HepG2 (cell line): ENCODE measurements at regions not wholly inside any gene's neighbourhood (a gene's known extent, or its start where the extent isn't known, plus 50 kb on each side); places are given as distances from the start of the nearest gene placed in this dataset.

ENCODE experiments used
- ARID4A ChIP-seq: sonication (generic); formaldehyde crosslinking; IDR thresholded peaks from 2 replicates; pipeline ENCODE4 v1.5.0; 2020; ENCODE audit warnings: mild to moderate bottlenecking, missing genetic modification reagents, borderline replicate concordance
- CBX5 ChIP-seq: sonication (generic); formaldehyde crosslinking; IDR thresholded peaks from 2 replicates; pipeline ENCODE4 v1.4.0; 2020; ENCODE audit warnings: missing genetic modification reagents, borderline replicate concordance
- CREM ChIP-seq, 2 experiments: sonication (generic) in 1 of 2; formaldehyde crosslinking in 1 of 2; IDR thresholded peaks; 2 replicates each; pipeline versions ENCODE4 v1.4.0 to v1.6.1; 2016 to 2020; ENCODE audit warnings: antibody characterized with exemption in 1 of 2, mild to moderate bottlenecking in 1 of 2, missing genetic modification reagents in 1 of 2
- EHMT2 ChIP-seq: fragments of 200-600 bp; sonication (generic); IDR thresholded peaks from 2 replicates; pipeline ENCODE4 v1.7.0; 2017; ENCODE audit warnings: antibody characterized with exemption, low read depth, low read length, borderline replicate concordance
- EP300 ChIP-seq, 3 experiments: sonication (generic) in 1 of 3; formaldehyde crosslinking in 1 of 3; IDR thresholded peaks; 2 replicates each; pipeline versions ENCODE4 v1.5.1 to v1.6.1; 2011 to 2020; ENCODE audit warnings: low read depth in 2 of 3, low read length in 2 of 3, borderline replicate concordance in 1 of 3, improper control_type of control experiment in 1 of 3, mild to moderate bottlenecking in 1 of 3, missing genetic modification reagents in 1 of 3, moderate library complexity in 1 of 3
- HMGXB3 ChIP-seq: sonication (generic); formaldehyde crosslinking; IDR thresholded peaks from 2 replicates; pipeline ENCODE4 v1.4.0; 2020; ENCODE audit warnings: missing genetic modification reagents, borderline replicate concordance
- MEF2D ChIP-seq: sonication (generic); formaldehyde crosslinking; IDR thresholded peaks from 2 replicates; pipeline ENCODE4 v1.5.1; 2020; ENCODE audit warnings: mild to moderate bottlenecking, missing genetic modification reagents
- NR3C1 ChIP-seq: sonication (generic); formaldehyde crosslinking; IDR thresholded peaks from 2 replicates; pipeline ENCODE4 v1.4.0; 2020; ENCODE audit warnings: missing genetic modification reagents
- PHF5A ChIP-seq: IDR thresholded peaks from one replicate; pipeline ENCODE4 v1.6.1; 2018; ENCODE audit warnings: low read depth, missing genetic modification reagents; ENCODE audit not compliant: unreplicated experiment
- RBFOX2 ChIP-seq: fragments of 200-400 bp; formaldehyde crosslinking; IDR thresholded peaks from 2 replicates; pipeline ENCODE4 v1.6.1; 2017; ENCODE audit warnings: low read depth, mild to moderate bottlenecking, low read length
- RNF219 ChIP-seq: sonication (generic); formaldehyde crosslinking; IDR thresholded peaks from 2 replicates; pipeline ENCODE4 v1.5.0; 2020; ENCODE audit warnings: mild to moderate bottlenecking, missing genetic modification reagents
- ZBTB7B ChIP-seq: sonication (generic); formaldehyde crosslinking; IDR thresholded peaks from 2 replicates; pipeline ENCODE4 v1.4.0; 2020; ENCODE audit warnings: missing genetic modification reagents
- ZFP82 ChIP-seq: sonication (generic); formaldehyde crosslinking; IDR thresholded peaks from 2 replicates; pipeline ENCODE4 v1.5.1; 2020; ENCODE audit warnings: mild to moderate bottlenecking, missing genetic modification reagents, borderline replicate concordance
- ZNF17 ChIP-seq: sonication (generic); formaldehyde crosslinking; IDR thresholded peaks from 2 replicates; pipeline ENCODE4 v1.5.0; 2020; ENCODE audit warnings: mild to moderate bottlenecking, missing genetic modification reagents
- TF ChIP-seq, protein P1 (sequence below): sonication (generic); formaldehyde crosslinking; IDR thresholded peaks from 2 replicates; pipeline ENCODE4 v1.4.0; 2020; ENCODE audit warnings: mild to moderate bottlenecking, missing genetic modification reagents

- 0 out of 2 replicates have a peak, but pooled peaks have one; percentile 36 for TF ChIP-seq HMGXB3 (CRISPR knock-in tag)
- TF ChIP-seq MEF2D (CRISPR knock-in tag): peak; percentile 78
- TF ChIP-seq, protein P1, sequence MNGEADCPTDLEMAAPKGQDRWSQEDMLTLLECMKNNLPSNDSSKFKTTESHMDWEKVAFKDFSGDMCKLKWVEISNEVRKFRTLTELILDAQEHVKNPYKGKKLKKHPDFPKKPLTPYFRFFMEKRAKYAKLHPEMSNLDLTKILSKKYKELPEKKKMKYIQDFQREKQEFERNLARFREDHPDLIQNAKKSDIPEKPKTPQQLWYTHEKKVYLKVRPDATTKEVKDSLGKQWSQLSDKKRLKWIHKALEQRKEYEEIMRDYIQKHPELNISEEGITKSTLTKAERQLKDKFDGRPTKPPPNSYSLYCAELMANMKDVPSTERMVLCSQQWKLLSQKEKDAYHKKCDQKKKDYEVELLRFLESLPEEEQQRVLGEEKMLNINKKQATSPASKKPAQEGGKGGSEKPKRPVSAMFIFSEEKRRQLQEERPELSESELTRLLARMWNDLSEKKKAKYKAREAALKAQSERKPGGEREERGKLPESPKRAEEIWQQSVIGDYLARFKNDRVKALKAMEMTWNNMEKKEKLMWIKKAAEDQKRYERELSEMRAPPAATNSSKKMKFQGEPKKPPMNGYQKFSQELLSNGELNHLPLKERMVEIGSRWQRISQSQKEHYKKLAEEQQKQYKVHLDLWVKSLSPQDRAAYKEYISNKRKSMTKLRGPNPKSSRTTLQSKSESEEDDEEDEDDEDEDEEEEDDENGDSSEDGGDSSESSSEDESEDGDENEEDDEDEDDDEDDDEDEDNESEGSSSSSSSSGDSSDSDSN (CRISPR knock-in tag): no peak
- no peak for TF ChIP-seq ZNF17
- TF ChIP-seq EHMT2: no peak
- peak; percentile 69 for TF ChIP-seq RBFOX2
- peak; percentile 93; the same call in 1 of the 2 replicates for TF ChIP-seq CBX5 (CRISPR knock-in tag)
- TF ChIP-seq EP300 (IDR thresholded peaks at IDR 0.05; ENCODE audit: low read depth in 2 of 2, low read length in 2 of 2): peak; percentile 72 to 99
- TF ChIP-seq EP300 (CRISPR knock-in tag; IDR thresholded peaks at IDR 0.05; ENCODE audit: borderline replicate concordance): peak; percentile 93
- peak; percentile 97 for TF ChIP-seq ZBTB7B (CRISPR knock-in tag)
- no peak for TF ChIP-seq ZFP82 (CRISPR knock-in tag)
- TF ChIP-seq CREM (IDR thresholded peaks at IDR 0.05): peak; percentile 91
- no peak for TF ChIP-seq CREM (CRISPR knock-in tag; IDR thresholded peaks at IDR 0.05)
- TF ChIP-seq ARID4A (CRISPR knock-in tag): peak; percentile 43; the same call in 1 of the 2 replicates
- TF ChIP-seq RNF219: no peak
- no peak for TF ChIP-seq PHF5A (CRISPR knock-in tag)
- no peak for TF ChIP-seq NR3C1 (CRISPR knock-in tag)
These were observed 158.7 kb downstream of the SPRY1 start (continued) for GRCh38 chr4:123555233-123555806.
